K562 (cell line): ENCODE measurements at regions not wholly inside any gene's neighbourhood (a gene's known extent, or its start where the extent isn't known, plus 50 kb on each side); places are given as distances from the start of the nearest gene placed in this dataset.

ENCODE experiments used
- ATAC-seq: fragments of 200-7000 bp; cut with Tn5 transposase; 3 replicates; pipeline ENCODE4 v1.9.1; 2020; ENCODE audit warnings: moderate library complexity
- BruUV-seq: library from RNA; stranded (reverse); fragments of 400-500 nt; replicated peaks from 2 replicates; lab custom pipeline; 2021; lab: Mats Ljungman, UMichigan
- CTCF ChIA-PET: fragments of 300-600 bp; formaldehyde crosslinking; extraction: SDS; loops from one replicate; lab custom pipeline; 2021; ENCODE audit warnings: low intra/inter-chr PET ratio; lab: Yijun Ruan, JAX
- POLR2A ChIA-PET: fragments of 300-600, 350-650 bp; sonication (Branson Sonifier 250); formaldehyde crosslinking; extraction: SDS; loops from one replicate; lab custom pipeline; 2021; ENCODE audit warnings: antibody characterized with exemption, inconsistent platforms; lab: Yijun Ruan, JAX
- DNase-seq, 4 experiments: peaks; one replicate each; pipeline versions ENCODE4 v3.0.0 to v3.0.0-alpha.2; 2011 to 2018; ENCODE audit warnings: low spot score in 3 of 4, mixed read lengths in 3 of 4; ENCODE audit errors: extremely low read depth in 1 of 4
- FAIRE-seq: peaks from 2 replicates; lab custom pipeline; 2011; peaks lifted over from hg19 to GRCh38; lab: Jason Lieb, UNC
- H2AFZ ChIP-seq: 2 replicates; pipeline ENCODE4 v1.6.0; 2011; ENCODE audit warnings: low read depth, low read length, control low read depth, inconsistent platforms
- H3K27ac ChIP-seq: fragments of 200-600 bp; 3 replicates; pipeline ENCODE4 v1.8.0; 2011; ENCODE audit warnings: low read depth, mild to moderate bottlenecking, control low read depth, inconsistent platforms, low read length, moderate library complexity, mixed read lengths; ENCODE audit errors: extremely low read depth
- H3K27me3 ChIP-seq, 2 experiments: fragments of 300-600 bp in 1 of 2; 2 replicates in 1 of 2; 3 replicates in 1 of 2; pipeline versions ENCODE4 v1.6.0 to v1.8.0; 2011; ENCODE audit warnings: inconsistent platforms in 2 of 2, low read length in 2 of 2, mild to moderate bottlenecking in 1 of 2, mixed read lengths in 1 of 2, moderate library complexity in 1 of 2; ENCODE audit not compliant: control insufficient read depth in 2 of 2, insufficient read depth in 2 of 2
- H3K36me3 ChIP-seq: fragments of 300-600 bp; 3 replicates; pipeline ENCODE4 v1.8.0; 2011; ENCODE audit warnings: mild to moderate bottlenecking, low read length, inconsistent platforms; ENCODE audit not compliant: control insufficient read depth, insufficient read depth
- H3K4me1 ChIP-seq, 2 experiments: fragments of 200-600 bp in 1 of 2; replicated peaks in 1 of 2; 2 replicates in 1 of 2; 3 replicates in 1 of 2; pipeline versions ENCODE4 v1.5.1 to v1.8.0; 2011; ENCODE audit warnings: inconsistent platforms in 2 of 2, low read length in 2 of 2, mild to moderate bottlenecking in 1 of 2, mixed read lengths in 1 of 2, moderate library complexity in 1 of 2; ENCODE audit not compliant: control insufficient read depth in 2 of 2, insufficient read depth in 2 of 2
- H3K4me2 ChIP-seq: 2 replicates; pipeline ENCODE4 v1.6.1; 2011; ENCODE audit warnings: low read length, control low read depth, inconsistent platforms, mixed read lengths; ENCODE audit not compliant: insufficient read depth
- H3K4me3 ChIP-seq: fragments of 200-600 bp; sonication (generic), shearing (Covaris generic); 2 replicates; pipeline ENCODE4 v1.5.1; 2016; ENCODE audit warnings: control low read depth, inconsistent platforms
- H3K79me2 ChIP-seq: fragments of 200-600 bp; 3 replicates; pipeline ENCODE4 v1.8.0; 2011; ENCODE audit warnings: low read length, inconsistent platforms; ENCODE audit not compliant: control insufficient read depth, insufficient read depth
- H3K9ac ChIP-seq, 2 experiments: 2 replicates each; pipeline versions ENCODE4 v1.6.0 to v1.6.1; 2011; ENCODE audit warnings: low read depth in 2 of 2, low read length in 2 of 2, control low read depth in 1 of 2, inconsistent platforms in 1 of 2, mild to moderate bottlenecking in 1 of 2, mixed read lengths in 1 of 2; ENCODE audit not compliant: insufficient read depth in 1 of 2
- H3K9me1 ChIP-seq: one replicate; pipeline ENCODE4 v1.6.0; 2011; ENCODE audit warnings: inconsistent platforms, mild to moderate bottlenecking, low read length, moderate library complexity; ENCODE audit not compliant: control insufficient read depth, insufficient read depth
- H3K9me3 ChIP-seq: replicated peaks from 2 replicates; pipeline ENCODE4 v1.5.1; 2011; ENCODE audit warnings: low read depth, low read length, inconsistent platforms; ENCODE audit not compliant: control insufficient read depth, insufficient read depth
- H4K20me1 ChIP-seq: replicated peaks from 2 replicates; pipeline ENCODE4 v1.6.1; 2011; ENCODE audit warnings: low read length, inconsistent platforms, mixed read lengths; ENCODE audit not compliant: control insufficient read depth, insufficient read depth
- CAMTA2 ChIP-seq: fragments of 250-450 bp; sonication (Bioruptor Pico); conservative IDR thresholded peaks from 2 replicates; pipeline ENCODE4 v1.5.1; 2022
- CGGBP1 ChIP-seq: fragments of 250-450 bp; sonication (Bioruptor Pico); IDR thresholded peaks from 2 replicates; pipeline ENCODE4 v1.9.0; 2021; ENCODE audit warnings: mild to moderate bottlenecking
- DNMT1 ChIP-seq: fragments of 450-650 bp; IDR thresholded peaks from 2 replicates; pipeline ENCODE4 v1.6.1; 2016; ENCODE audit warnings: antibody characterized with exemption, mild to moderate bottlenecking
- MCM2 ChIP-seq: fragments of 450-650 bp; IDR thresholded peaks from 2 replicates; pipeline ENCODE4 v1.6.1; 2017; ENCODE audit warnings: low read depth, mild to moderate bottlenecking
- MCM5 ChIP-seq: fragments of 450-650 bp; IDR thresholded peaks from 2 replicates; pipeline ENCODE4 v1.6.1; 2016; ENCODE audit warnings: low read depth
- MEF2D ChIP-seq: conservative IDR thresholded peaks from 2 replicates; pipeline ENCODE4 v1.6.1; 2016; ENCODE audit warnings: low read depth, missing genetic modification characterization, missing compliant biosample characterization
- MNT ChIP-seq, 2 experiments: fragments of 450-650 bp; conservative IDR thresholded peaks; 2 replicates each; pipeline ENCODE4 v1.6.1; 2017; ENCODE audit warnings: mild to moderate bottlenecking in 2 of 2, moderate library complexity in 2 of 2
- MTF1 ChIP-seq: fragments of 250-450 bp; sonication (Bioruptor Pico); IDR thresholded peaks from 2 replicates; pipeline ENCODE4 v1.9.0; 2021; ENCODE audit warnings: moderate library complexity, mild to moderate bottlenecking, inconsistent platforms, borderline replicate concordance
- POLR3G ChIP-seq: IDR thresholded peaks from 2 replicates; pipeline ENCODE4 v1.6.1; 2011; ENCODE audit not compliant: insufficient read length, insufficient replicate concordance; ENCODE audit errors: extremely low read depth
- SMARCB1 ChIP-seq: IDR thresholded peaks from 2 replicates; pipeline ENCODE4 v1.6.1; 2011; ENCODE audit warnings: improper control_type of control experiment, low read depth; ENCODE audit not compliant: insufficient read length
- ZNF143 ChIP-seq: sonication (generic); formaldehyde crosslinking; IDR thresholded peaks from 2 replicates; pipeline ENCODE4 v1.9.0; 2022; ENCODE audit warnings: mild to moderate bottlenecking, missing genetic modification reagents
- ZNF23 ChIP-seq: fragments of 250-450 bp; sonication (Bioruptor Pico); IDR thresholded peaks from 2 replicates; pipeline ENCODE4 v1.4.0; 2020; ENCODE audit warnings: mild to moderate bottlenecking
- ZNF316 ChIP-seq: fragments of 450-650 bp; IDR thresholded peaks from 2 replicates; pipeline ENCODE4 v1.6.1; 2016
- ZNF644 ChIP-seq: fragments of 200-800 bp; sonication (Bioruptor generic); IDR thresholded peaks from 2 replicates; pipeline ENCODE4 v1.6.1; 2016; ENCODE audit warnings: low read depth, missing genetic modification characterization, missing compliant biosample characterization
- WGBS: fragments of 100-300 bp; shearing (Covaris generic); methylation state at CpG from one replicate; pipeline ENCODE4 v1.1.6; 2016; ENCODE audit warnings: low coverage, mixed read lengths; ENCODE audit not compliant: insufficient coverage; ENCODE audit errors: missing lambda C conversion rate; 5-methylcytosine and 5-hydroxymethylcytosine counted together
- in situ Hi-C: fragments of 300-500 bp; cut with MboI; formaldehyde crosslinking; loops from 4 replicates; pipeline ENCODE4 v1.15.0; 2018; ENCODE audit warnings: inconsistent platforms, mixed read lengths
- intact Hi-C: fragments of 100-400 bp; cut with micrococcal nuclease; formaldehyde crosslinking; loops from 2 replicates; pipeline ENCODE4 v1.14.2; 2022
- TF ChIP-seq, protein P1 (sequence below): conservative IDR thresholded peaks from 2 replicates; pipeline ENCODE4 v1.6.1; 2011; ENCODE audit warnings: low read depth, mild to moderate bottlenecking, low read length; ENCODE audit not compliant: control insufficient read depth
- TF ChIP-seq, protein P2 (sequence below), 3 experiments: fragments of 200-800 bp in 1 of 3; sonication (Bioruptor generic) in 1 of 3; sonication (generic) in 1 of 3; formaldehyde crosslinking in 1 of 3; IDR thresholded peaks; 2 replicates each; pipeline versions ENCODE4 v1.6.1 to v1.8.0; 2016 to 2022; ENCODE audit warnings: mild to moderate bottlenecking in 2 of 3, missing compliant biosample characterization in 2 of 3, missing genetic modification characterization in 2 of 3, missing genetic modification reagents in 1 of 3
- TF ChIP-seq, protein P3 (sequence below), 2 experiments: fragments of 450-650 bp; IDR thresholded peaks; 2 replicates each; pipeline ENCODE4 v1.6.1; 2016

DNA sequence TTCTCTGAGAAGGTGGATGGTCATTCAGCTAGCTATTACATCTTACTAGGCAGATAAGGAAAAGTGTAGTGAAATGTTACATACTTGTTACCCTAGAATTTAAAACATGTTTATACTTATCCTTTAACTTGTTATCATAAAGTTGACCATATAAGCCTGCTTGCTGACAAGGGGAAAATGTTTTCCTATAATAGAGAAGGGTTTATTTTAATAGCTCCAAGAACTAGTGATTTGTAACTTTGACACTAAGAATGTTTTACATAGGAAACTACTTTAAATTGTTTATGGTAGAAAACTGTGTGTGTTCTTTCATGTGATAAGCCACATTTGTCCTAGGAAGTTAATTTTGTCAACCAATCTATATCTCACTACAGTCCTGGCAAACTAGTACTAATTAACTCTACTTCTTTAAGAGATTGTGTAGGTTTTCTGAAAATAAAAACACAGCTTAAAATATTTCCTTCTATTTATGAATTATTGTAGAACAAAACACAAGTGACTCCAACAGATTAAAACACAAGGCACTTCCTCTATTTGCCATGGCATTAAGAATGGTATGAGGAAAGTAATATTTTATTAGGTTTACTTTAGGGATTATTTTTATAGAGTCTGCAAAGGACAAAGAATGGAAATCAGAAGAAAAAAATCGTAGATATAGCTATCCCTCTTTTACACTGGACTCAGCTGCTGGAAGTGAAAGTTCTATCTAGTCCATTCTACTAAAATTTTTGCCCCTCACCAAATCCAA is 233.3 kb upstream of the NBEA start:
- WGBS: no CpG with 5 or more reads among the region's 1 CpG
- ATAC-seq: no peak
- Histone ChIP-seq H3K4me3 (no peak overlapping the region), H3K27ac (no peak overlapping the region), H3K4me2 (no peak overlapping the region), H3K4me1 (no peaks in the 10 kb centered on the region), H3K9me3 (no peaks in the 10 kb centered on the region), H3K9me1 (no peaks in the 10 kb centered on the region), H2AFZ (no peak overlapping the region), H3K9ac (no peak overlapping the region), H3K36me3 (no peaks in the 10 kb centered on the region), H4K20me1 (no peaks in the 10 kb centered on the region), H3K79me2 (no peaks in the 10 kb centered on the region), H3K27me3 (no peaks in the 10 kb centered on the region)
- FAIRE-seq: no peak
- POLR2A ChIA-PET: no interaction called here
- DNase-seq: no peak
- CTCF ChIA-PET: no interaction called here
- in situ Hi-C loops (no loop called here), intact Hi-C loops (no loop called here)
- BruUV-seq: no TSS peak
- TF ChIP-seq DNMT1: no peak
- TF ChIP-seq, protein P1, sequence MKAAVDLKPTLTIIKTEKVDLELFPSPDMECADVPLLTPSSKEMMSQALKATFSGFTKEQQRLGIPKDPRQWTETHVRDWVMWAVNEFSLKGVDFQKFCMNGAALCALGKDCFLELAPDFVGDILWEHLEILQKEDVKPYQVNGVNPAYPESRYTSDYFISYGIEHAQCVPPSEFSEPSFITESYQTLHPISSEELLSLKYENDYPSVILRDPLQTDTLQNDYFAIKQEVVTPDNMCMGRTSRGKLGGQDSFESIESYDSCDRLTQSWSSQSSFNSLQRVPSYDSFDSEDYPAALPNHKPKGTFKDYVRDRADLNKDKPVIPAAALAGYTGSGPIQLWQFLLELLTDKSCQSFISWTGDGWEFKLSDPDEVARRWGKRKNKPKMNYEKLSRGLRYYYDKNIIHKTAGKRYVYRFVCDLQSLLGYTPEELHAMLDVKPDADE: no peak
- no peak for TF ChIP-seq MNT (conservative IDR thresholded peaks at IDR 0.05)
- TF ChIP-seq MCM2: no peak
- no peak for TF ChIP-seq MTF1 (CRISPR knock-in tag)
- TF ChIP-seq, protein P2, sequence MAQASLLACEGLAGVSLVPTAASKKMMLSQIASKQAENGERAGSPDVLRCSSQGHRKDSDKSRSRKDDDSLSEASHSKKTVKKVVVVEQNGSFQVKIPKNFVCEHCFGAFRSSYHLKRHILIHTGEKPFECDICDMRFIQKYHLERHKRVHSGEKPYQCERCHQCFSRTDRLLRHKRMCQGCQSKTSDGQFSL (CRISPR knock-in tag; IDR thresholded peaks at IDR 0.05): no peak
- TF ChIP-seq, protein P2 (tag; IDR thresholded peaks at IDR 0.05): no peak
- TF ChIP-seq MEF2D (tag): no peak
- no peak for TF ChIP-seq CAMTA2 (CRISPR knock-in tag)
- TF ChIP-seq ZNF23 (CRISPR knock-in tag): no peak
- TF ChIP-seq, protein P3, sequence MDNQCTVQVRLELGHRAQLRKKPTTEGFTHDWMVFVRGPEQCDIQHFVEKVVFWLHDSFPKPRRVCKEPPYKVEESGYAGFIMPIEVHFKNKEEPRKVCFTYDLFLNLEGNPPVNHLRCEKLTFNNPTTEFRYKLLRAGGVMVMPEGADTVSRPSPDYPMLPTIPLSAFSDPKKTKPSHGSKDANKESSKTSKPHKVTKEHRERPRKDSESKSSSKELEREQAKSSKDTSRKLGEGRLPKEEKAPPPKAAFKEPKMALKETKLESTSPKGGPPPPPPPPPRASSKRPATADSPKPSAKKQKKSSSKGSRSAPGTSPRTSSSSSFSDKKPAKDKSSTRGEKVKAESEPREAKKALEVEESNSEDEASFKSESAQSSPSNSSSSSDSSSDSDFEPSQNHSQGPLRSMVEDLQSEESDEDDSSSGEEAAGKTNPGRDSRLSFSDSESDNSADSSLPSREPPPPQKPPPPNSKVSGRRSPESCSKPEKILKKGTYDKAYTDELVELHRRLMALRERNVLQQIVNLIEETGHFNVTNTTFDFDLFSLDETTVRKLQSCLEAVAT (IDR thresholded peaks at IDR 0.05): no peak
- no peak for TF ChIP-seq ZNF644 (tag)
- no peak for TF ChIP-seq ZNF316
- no peak for TF ChIP-seq SMARCB1
- no peak for TF ChIP-seq POLR3G
- no peak for TF ChIP-seq CGGBP1 (CRISPR knock-in tag)
- no peak for TF ChIP-seq MCM5
- TF ChIP-seq ZNF143 (CRISPR knock-in tag): no peak
